Cerebellar nuclear complex (tissue), 1 donor: ENCODE measurements at regions not wholly inside any gene's neighbourhood (a gene's known extent, or its start where the extent isn't known, plus 50 kb on each side); places are given as distances from the start of the nearest gene placed in this dataset.
"Not testable (repeated sequence)": the region's sequence is repeated elsewhere in the genome, so short reads cannot be mapped to it uniquely, and the experiment has no call there.

ENCODE experiments used
- DNase-seq, 2 experiments: peaks; one replicate each; lab custom pipeline; 2025; lab: John Stamatoyannopoulos, UW

- no peak for DNase-seq
These were observed 465.1 kb upstream of the RASGRP1 start for GRCh38 chr15:39029741-39030140.

GRCh38 chr15:39030291-39031070 lies 465.9 kb upstream of the RASGRP1 start:
- DNase-seq = no peak

- no peak for DNase-seq
These were observed 467.0 kb upstream of the RASGRP1 start for GRCh38 chr15:39031596-39031995.

- DNase-seq = no peak
These were observed 470.2 kb upstream of the RASGRP1 start for GRCh38 chr15:39034816-39035215.

GRCh38 chr15:39037611-39038010 lies 473.0 kb upstream of the RASGRP1 start:
- not testable (repeated sequence) for DNase-seq

- DNase-seq = no peak
These were observed 476.2 kb upstream of the RASGRP1 start for GRCh38 chr15:39040861-39041260.

GRCh38 chr15:39041979-39042495 lies 477.4 kb upstream of the RASGRP1 start:
- DNase-seq = no peak

GRCh38 chr15:39051626-39052322 lies 487.2 kb upstream of the RASGRP1 start:
- peak in 1 of 2 experiments; percentile 52 for DNase-seq

- DNase-seq = peak; percentile 34 to 90
These were observed 487.7 kb upstream of the RASGRP1 start for GRCh38 chr15:39052323-39052705.

- no peak for DNase-seq
These were observed 488.9 kb upstream of the RASGRP1 start for GRCh38 chr15:39053480-39053879.

GRCh38 chr15:39054128-39054732 lies 489.6 kb upstream of the RASGRP1 start:
- peak in 1 of 2 experiments; percentile 10 for DNase-seq

GRCh38 chr15:39056357-39056756 lies 491.7 kb upstream of the RASGRP1 start:
- DNase-seq = no peak

GRCh38 chr15:39058351-39059131 lies 493.9 kb upstream of the RASGRP1 start:
- DNase-seq = peak in 1 of 2 experiments; percentile 10

- no peak for DNase-seq
These were observed 495.3 kb upstream of the RASGRP1 start for GRCh38 chr15:39059917-39060316.

- DNase-seq = no peak
These were observed 497.4 kb upstream of the RASGRP1 start for GRCh38 chr15:39061952-39062464.

GRCh38 chr15:39066677-39067076 lies 502.1 kb upstream of the RASGRP1 start:
- DNase-seq = no peak

- no peak for DNase-seq
These were observed 506.4 kb upstream of the THBS1 start for GRCh38 chr15:39074341-39074985.

GRCh38 chr15:39075311-39075710 lies 505.6 kb upstream of the THBS1 start:
- DNase-seq = no peak

GRCh38 chr15:39075756-39076341 lies 505.0 kb upstream of the THBS1 start:
- DNase-seq = no peak

GRCh38 chr15:39078026-39078425 lies 502.9 kb upstream of the THBS1 start:
- DNase-seq = no peak
